ENCODE measurements at regions not wholly inside any gene's neighbourhood (a gene's known extent, or its start where the extent isn't known, plus 50 kb on each side); places are given as distances from the start of the nearest gene placed in this dataset.

- no peak for DNase-seq (ENCODE audit: extremely low spot score, unreplicated experiment)
- H3K4me3 Mint-ChIP-seq (ENCODE audit: unreplicated experiment) = no peak overlapping the region
- H3K27me3 Mint-ChIP-seq (ENCODE audit: unreplicated experiment) = no peaks in the 10 kb centered on the region
- peaks cover 7% of the 10 kb centered on the region for H3K9me3 Mint-ChIP-seq (ENCODE audit: unreplicated experiment)
- TF ChIP-seq, protein P1, sequence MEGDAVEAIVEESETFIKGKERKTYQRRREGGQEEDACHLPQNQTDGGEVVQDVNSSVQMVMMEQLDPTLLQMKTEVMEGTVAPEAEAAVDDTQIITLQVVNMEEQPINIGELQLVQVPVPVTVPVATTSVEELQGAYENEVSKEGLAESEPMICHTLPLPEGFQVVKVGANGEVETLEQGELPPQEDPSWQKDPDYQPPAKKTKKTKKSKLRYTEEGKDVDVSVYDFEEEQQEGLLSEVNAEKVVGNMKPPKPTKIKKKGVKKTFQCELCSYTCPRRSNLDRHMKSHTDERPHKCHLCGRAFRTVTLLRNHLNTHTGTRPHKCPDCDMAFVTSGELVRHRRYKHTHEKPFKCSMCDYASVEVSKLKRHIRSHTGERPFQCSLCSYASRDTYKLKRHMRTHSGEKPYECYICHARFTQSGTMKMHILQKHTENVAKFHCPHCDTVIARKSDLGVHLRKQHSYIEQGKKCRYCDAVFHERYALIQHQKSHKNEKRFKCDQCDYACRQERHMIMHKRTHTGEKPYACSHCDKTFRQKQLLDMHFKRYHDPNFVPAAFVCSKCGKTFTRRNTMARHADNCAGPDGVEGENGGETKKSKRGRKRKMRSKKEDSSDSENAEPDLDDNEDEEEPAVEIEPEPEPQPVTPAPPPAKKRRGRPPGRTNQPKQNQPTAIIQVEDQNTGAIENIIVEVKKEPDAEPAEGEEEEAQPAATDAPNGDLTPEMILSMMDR (IDR thresholded peaks at IDR 0.05) = no peak
- peak overlapping the region; percentile 59 for H3K27ac Mint-ChIP-seq (ENCODE audit: unreplicated experiment)
- H3K4me1 Mint-ChIP-seq (ENCODE audit: unreplicated experiment) = peaks cover 7% of the 10 kb centered on the region
- H3K36me3 Mint-ChIP-seq (ENCODE audit: unreplicated experiment) = no peaks in the 10 kb centered on the region
Observed at GRCh38 chr3:159711560-159712333, 276.9 kb upstream of the IL12A start.

DNA sequence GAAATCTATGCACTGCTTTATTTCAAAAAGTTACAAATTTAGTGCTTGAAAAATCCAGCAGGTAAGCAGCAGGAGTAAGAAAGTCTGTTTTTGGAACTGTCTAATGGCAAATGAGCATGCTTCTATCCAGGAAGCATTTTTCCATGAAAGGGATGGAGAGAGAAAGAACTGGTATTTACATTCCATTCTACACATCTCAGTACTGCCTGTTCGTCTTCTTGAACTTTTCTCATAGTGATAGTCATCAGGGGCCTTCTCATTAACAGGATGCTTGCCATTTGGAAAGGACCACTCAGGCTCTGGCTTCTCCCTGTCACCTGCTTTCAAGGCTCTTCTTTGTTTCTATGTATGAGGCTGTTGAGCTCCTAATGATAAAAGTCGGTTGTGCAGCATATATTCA is 267.3 kb upstream of the IL12A start:
- H3K4me3 Mint-ChIP-seq (ENCODE audit: unreplicated experiment) = no peak overlapping the region
- H3K4me1 Mint-ChIP-seq (ENCODE audit: unreplicated experiment) = no peaks in the 10 kb centered on the region
- H3K27ac Mint-ChIP-seq (ENCODE audit: unreplicated experiment) = no peak overlapping the region
- H3K36me3 Mint-ChIP-seq (ENCODE audit: unreplicated experiment) = no peaks in the 10 kb centered on the region
- TF ChIP-seq, protein P1 (IDR thresholded peaks at IDR 0.05) = no peak
- DNase-seq (ENCODE audit: extremely low spot score, unreplicated experiment) = no peak
- H3K9me3 Mint-ChIP-seq (ENCODE audit: unreplicated experiment) = no peaks in the 10 kb centered on the region
- no peaks in the 10 kb centered on the region for H3K27me3 Mint-ChIP-seq (ENCODE audit: unreplicated experiment)

- Mint-ChIP-seq H3K9me3 (ENCODE audit: unreplicated experiment) (no peaks in the 10 kb centered on the region), H3K4me3 (ENCODE audit: unreplicated experiment) (no peak overlapping the region), H3K36me3 (ENCODE audit: unreplicated experiment) (no peaks in the 10 kb centered on the region), H3K27ac (ENCODE audit: unreplicated experiment) (no peak overlapping the region), H3K4me1 (ENCODE audit: unreplicated experiment) (no peaks in the 10 kb centered on the region), H3K27me3 (ENCODE audit: unreplicated experiment) (no peaks in the 10 kb centered on the region)
- DNase-seq (ENCODE audit: extremely low spot score, unreplicated experiment) = no peak
- TF ChIP-seq, protein P1 (IDR thresholded peaks at IDR 0.05) = no peak
Observed at GRCh38 chr3:159723295-159723694, 265.3 kb upstream of the IL12A start.

DNA sequence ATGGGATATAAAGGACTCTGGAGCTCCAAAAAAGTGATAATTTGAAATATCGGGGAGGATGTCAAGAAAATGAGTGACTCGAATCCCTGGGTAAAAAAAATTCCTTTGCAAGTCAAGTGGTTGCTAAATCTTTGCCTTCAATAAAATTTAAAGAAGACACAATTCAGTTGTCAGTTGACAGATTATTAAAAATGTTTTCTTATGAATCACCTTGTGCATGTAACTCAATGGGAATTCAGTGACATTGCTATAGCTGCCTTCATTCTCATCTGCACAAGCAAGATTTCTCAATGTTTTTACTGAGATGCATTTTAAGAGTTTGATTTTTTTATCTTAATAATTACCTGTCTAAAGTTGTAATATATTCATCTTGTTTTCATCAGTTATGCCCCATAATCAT is 264.0 kb upstream of the IL12A start:
- no peak for DNase-seq (ENCODE audit: extremely low spot score, unreplicated experiment)
- Mint-ChIP-seq H3K9me3 (ENCODE audit: unreplicated experiment) (no peaks in the 10 kb centered on the region), H3K27me3 (ENCODE audit: unreplicated experiment) (no peaks in the 10 kb centered on the region), H3K27ac (ENCODE audit: unreplicated experiment) (no peak overlapping the region), H3K36me3 (ENCODE audit: unreplicated experiment) (no peaks in the 10 kb centered on the region), H3K4me3 (ENCODE audit: unreplicated experiment) (no peak overlapping the region), H3K4me1 (ENCODE audit: unreplicated experiment) (no peaks in the 10 kb centered on the region)
- TF ChIP-seq, protein P1 (IDR thresholded peaks at IDR 0.05) = no peak

DNA sequence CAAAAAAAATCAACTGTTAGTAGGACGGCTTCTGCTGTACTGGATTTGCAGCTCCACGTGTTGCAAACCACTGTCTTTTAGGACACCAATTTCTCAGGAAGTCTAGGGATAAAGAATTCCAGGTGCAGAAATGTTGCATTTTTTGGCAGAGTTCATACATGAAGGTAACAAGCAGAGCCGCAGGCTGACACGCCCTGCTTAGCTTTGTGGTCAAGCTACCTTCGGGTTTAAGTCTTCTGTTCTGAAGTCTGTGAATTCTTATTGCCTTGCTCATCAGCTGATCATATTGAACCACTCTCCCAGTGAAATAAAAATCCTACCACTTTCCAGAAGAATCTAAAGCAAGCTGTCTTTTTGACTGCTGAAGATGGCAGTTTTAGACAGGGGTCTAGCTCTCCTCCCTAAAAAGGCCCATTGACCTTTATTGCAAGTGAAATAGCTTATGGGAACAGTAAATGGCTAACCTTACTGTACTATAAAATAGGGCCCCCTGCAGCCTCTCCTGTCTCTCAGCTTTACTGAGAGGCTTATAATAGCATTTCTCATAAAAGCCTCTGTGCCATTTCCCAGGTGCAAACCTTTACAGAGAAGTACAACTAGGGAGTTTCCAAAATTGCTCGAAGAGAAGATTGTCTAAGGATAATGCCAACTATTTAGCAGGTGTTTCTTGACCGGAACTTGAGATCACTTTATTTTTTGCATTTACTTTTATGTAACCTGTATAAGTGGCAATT is 262.2 kb upstream of the IL12A start:
- TF ChIP-seq, protein P1 (IDR thresholded peaks at IDR 0.05) = no peak
- Mint-ChIP-seq H3K27ac (ENCODE audit: unreplicated experiment) (no peak overlapping the region), H3K4me3 (ENCODE audit: unreplicated experiment) (no peak overlapping the region), H3K4me1 (ENCODE audit: unreplicated experiment) (peaks cover 3% of the 10 kb centered on the region), H3K27me3 (ENCODE audit: unreplicated experiment) (no peaks in the 10 kb centered on the region), H3K9me3 (ENCODE audit: unreplicated experiment) (no peaks in the 10 kb centered on the region), H3K36me3 (ENCODE audit: unreplicated experiment) (no peaks in the 10 kb centered on the region)
- DNase-seq (ENCODE audit: extremely low spot score, unreplicated experiment) = no peak
